Activated T-cell treated with anti-CD3 and anti-CD28 coated beads, Interleukin-2, amount 50 U/mL, for 48 hours (primary cell): ENCODE measurements at regions not wholly inside any gene's neighbourhood (a gene's known extent, or its start where the extent isn't known, plus 50 kb on each side); places are given as distances from the start of the nearest gene placed in this dataset.

Source experiments
- DNase-seq, 2 experiments: peaks; one replicate each; pipeline ENCODE4 v3.0.0-alpha.2; 2020

DNA sequence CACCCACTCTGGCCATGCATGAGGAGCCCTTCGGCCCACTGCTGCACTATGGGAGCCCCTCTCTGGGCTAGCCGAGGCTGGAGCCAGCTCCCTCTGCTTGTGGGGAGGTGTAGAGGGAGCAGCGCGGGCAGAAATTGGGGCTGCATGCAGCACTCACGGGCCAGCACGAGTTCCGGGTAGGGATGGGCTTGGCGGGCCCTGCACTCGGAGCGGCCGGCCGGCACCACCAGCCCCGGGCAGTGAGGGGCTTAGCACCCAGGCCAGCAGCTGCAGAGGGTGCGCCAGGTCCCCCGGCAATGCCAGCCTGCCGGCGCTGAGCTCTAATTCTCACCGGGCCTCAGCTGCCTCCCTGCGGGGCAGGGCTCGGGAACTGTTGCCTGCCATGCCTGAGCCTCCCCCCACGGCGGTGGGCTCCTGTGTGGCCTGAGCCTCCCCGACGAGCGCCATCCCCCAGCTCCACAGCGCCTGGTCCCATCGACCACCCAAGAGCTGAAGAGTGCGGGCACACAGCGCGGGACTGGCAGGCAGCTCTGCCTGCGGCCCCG is 209.0 kb downstream of the LTN1 start:
- no peak for DNase-seq

DNA sequence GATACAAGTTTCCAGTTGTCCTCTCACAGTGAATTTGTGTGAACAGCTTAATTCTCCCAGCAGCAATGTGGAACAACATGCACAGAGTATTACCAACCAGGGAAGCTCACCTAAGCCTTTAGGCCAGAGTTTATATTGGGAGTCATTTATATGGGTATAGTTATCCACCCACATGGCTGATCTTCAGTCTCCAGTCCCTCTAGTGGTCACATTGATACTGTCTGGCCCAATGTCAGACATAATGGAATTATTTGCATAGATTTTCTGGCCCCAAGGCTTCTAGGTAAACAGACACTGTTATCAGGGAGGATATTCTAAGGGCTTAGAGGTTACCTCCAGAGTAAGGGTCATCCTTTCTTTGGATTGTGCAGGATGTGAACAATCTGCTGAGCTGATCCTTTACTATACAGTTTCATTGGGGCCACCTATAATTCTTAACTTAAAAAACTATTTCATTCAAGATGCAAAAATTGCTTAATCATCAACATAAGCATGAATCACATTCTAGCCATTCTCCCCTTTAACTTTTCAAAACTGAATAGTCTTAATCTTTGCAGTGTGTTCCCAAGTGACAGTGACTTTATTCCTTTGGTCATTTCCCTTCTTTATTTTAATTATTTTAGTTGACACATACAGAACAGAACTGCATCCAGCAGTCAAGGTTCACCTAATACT is 210.9 kb downstream of the LTN1 start:
- DNase-seq = no peak

DNA sequence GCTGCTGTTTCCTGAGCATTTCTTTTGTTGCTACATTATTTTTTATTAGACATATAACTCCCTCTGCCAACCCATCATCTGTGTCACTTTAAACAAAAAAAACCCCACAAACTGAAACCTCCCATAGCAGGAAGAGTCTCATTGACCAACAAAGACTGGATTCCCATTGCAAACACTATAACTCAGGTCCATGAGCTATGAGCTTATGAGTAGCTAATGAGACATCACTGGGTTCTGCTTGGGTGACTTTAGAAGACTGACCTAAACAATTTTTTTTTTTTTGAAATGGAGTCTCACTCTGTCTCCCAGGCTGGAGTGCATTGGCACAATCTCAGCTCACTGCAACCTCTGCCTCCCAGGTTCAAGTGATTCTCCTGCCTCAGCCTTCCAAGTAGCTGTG is 212.8 kb downstream of the LTN1 start:
- no peak for DNase-seq

DNA sequence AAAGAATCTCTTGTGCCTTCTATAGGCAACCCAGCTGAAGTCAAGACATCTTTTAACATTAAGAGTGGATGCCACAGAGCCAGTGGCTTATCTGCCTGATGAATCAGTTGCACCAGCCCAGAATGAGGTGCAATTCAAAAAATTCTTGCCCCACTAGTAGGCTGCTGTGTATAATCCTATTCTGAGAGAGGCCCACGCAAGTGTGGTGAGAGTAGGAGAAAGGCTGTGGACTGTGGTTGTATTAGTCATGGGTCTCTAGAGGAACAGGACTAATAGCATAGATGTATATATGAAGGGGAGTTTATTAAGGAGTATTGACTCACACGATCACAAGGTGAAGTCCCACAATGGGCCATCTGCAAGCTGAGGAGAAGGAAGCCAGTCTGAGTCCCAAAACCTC is 216.4 kb downstream of the LTN1 start:
- DNase-seq = peak; percentile 60 to 66

DNA sequence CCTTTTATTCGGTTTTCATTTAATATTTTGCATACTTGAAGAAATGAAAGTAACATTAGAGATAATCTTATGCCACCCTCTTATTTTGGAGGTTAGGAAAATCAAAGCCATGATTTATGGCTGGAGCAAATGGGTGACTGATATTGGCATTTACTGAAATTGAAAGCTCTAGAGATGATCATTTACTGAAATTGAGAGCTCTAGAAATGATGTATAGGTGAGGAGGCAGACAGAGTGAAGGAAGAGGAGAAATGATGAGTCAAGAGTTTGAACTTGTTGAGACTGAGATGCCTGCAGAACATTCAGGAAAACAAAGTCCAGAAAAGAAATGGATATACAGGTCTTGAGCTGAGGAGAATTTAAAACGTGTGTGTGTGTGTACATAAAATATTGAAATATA is 217.6 kb downstream of the LTN1 start:
- DNase-seq = no peak

DNA sequence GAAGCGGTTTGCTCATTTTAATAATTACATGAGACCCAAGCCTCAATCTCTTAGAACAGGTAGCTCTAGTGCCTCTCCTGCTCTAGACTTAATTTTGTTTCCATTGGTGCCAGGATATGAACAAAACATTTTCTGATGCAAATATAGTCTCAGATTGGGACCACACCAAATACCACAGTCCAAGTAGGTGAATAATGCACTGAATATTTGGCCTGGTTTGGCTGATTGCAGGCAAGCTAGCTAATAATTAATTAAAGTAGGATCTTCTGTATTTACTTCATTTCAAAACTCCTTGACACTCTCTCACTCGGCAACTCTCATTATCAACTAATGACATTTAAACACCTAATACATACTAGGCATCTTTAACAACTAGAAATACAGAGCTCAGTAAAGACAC is 219.6 kb downstream of the LTN1 start:
- DNase-seq = no peak

DNA sequence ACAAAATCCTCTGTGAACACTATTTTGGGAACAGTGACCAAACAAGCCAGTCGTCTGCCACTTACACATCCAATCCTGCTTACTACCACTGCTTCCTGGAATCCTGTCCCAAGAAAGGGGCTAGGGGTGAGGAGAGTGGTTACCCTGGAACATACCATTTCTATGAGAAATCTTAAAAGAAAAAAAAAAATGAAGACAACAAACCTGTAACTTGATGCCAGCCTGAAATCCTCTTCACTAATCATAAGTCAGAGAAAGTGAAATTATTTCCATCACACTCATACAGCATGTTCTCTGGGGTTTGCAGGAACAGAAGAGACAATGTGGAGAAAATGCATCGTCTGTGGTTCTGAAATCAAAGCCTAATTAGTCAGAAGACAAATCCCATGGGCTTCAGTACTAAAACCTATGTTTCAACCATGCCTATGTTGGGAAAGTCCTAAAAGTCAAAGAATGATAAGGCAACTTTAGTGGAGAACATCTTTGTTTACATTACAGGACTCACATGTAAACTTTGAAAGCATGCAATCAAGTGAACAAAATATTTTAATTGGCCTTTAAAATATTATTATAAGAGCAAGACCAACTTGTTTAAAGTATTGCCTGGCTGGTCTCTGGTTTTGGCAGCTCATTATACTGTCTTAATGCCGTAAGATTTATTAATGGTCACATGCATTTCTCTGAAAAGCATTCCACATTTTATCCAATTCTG is 220.7 kb downstream of the LTN1 start:
- DNase-seq = no peak

DNA sequence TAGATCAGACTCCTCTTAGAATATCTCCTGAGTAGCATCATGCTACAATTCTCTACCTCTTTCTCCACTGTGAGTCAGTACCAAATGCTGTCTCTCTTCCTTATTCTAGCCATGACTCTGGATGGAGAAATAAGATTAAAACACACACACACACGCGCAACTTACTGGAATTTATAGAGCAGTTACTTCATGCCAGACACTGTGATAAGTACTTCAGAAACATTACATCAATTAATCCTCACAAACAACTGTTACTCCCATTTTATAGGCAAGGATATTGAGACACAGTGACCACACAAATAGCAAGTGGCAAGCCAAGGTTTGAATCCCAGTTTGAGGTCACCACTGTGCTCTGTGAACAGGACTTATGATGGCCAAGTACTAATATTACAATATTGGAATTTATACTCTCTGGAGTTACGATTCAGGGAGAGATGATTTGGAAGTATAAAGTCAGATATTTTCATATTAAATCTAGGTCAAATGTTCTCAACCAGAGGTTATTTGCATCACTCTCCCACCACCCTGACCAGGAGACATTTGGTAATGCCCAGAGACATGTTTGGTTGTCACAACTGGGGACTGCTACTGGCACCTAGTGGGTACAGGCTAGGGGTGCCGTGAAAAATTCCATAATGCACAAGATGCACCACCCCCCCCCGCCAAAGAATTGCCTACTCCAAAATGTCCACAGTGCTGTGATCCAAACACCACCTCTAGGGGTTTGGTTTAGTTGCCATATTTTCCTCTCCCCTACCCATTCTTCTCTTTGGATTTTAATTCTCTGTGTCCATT is 221.6 kb downstream of the LTN1 start:
- no peak for DNase-seq

DNA sequence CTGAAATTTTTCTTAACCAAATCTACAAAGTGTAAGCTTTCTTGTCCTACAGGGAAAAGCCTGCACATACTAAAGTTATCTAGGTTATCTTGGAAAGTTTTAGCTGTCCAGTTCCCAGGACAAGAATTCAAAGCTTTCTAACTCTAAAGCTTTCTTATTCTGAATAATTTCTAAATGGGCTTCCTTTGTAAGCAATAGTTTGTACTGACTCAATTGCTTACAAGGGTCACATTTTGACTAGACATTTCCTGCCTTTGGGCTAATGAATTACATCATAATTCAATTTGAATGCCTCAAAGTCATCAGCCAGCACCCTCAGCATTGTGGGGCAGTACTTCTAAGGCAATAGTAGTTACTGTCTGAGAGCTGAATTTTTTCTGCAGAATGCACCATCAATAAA is 223.0 kb downstream of the LTN1 start:
- no peak for DNase-seq

DNA sequence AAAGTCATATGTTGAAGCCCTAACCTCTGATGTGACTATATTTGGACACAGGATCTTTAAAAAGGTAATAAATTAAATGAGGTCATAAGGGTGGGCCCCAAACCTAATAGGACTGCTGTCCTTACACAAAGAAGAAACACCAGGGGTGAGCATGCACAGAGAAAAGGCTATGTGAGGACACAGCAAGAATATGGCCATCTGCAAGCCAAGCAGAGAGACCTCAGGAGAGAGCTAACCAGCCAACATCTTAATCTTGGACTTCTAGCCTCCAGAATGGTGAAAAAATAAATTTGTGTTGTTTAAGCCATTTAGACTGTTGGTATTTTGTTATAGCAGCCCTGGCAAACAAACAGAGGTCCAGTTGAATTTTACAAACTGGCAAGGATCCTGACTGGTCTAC is 223.9 kb downstream of the LTN1 start:
- DNase-seq = no peak

DNA sequence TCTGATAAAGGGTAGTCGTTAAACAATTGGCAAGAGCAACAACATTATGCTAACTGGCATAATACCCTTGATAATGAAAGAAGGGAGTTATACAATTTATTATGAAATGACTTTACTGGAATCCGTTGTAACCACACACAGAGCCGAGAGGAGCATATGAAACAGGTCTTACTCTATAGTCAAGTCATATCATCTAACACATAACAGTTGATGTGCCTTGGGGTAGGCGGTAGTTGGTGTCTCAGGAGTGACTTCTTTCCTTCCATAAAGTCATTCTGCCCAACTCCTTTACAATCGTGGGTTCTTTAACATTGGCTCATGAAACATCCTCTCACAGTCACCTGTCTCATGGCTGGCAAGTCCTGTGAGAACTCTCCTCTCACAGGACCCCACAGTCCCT is 225.2 kb downstream of the LTN1 start:
- DNase-seq = peak in 1 of 2 experiments; percentile 45

DNA sequence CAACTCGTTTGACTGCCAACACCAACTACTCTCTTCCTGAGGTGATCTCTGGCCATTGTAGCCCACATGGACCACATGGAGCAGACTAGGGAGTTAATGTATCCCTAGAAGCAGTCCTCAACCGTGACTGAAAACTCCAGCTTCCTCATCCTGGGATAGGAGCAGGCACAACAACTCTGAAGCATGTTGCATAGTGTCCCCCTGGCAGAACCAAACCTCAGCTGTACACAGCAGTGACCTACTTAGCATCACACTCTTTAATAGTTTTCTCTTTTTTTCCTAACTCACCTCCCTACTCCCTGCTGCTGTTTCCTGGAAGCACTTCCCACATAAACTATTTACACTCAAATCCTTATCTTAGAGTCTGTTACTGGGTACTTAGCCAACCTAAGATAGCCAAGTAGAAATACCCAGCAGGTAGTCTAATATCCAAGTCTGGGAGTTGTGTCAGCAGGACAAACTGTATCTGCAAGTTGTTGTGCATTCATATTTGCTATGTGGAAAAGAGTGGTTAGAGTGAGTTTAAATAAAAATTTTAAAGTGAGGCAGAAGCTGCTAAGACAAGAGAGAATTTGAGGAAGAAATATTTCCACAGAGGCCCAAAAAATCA is 228.8 kb downstream of the LTN1 start:
- no peak for DNase-seq

DNA sequence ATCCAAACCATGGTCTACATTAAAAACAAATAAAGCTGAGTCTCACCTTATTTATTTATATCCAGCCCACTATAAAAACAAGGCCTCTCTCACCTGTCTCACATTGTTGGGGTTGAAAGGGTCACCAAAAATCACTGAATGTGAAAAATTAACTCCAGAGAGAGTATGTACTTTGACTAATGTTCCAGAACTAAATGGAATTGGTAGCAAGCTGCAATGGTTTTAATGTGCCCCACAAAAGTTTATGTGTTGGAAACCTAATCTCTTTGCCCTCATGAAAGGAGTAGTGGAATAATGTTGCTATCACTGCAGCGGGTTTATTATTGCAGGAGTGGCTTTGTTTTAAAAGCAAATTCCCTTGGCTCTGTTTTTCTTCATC is 230.3 kb downstream of the LTN1 start:
- DNase-seq = no peak

DNA sequence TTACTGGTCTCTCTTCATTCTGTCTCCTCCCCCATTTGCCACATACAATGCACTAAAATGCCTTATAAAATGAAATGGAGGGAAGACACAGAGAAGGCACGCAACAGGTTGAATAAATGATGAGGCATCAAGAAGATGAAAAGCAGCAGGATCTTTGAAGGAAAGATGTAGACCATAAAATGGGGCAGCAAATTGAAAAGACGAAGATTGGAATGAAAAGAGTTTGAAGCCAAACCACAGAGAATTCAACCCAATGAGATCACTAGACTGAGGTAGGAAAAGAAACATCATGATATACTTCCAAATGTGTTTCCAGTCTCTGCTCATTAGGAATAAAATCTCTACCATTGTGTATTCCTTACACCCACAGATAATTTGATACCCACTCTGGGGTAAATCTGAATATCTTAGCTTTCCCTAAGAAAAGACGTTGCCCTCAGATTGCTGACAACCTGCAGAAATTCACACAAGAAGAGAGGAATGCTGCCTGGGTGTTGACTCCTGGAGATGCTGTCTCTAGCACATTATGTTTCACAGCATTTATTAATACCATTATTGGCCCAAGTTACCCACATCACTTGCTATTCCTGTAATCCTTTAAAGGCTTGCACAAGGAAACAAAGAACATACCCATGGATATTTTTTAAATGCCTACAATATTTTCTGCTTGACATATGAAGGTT is 230.9 kb downstream of the LTN1 start:
- DNase-seq = no peak

DNA sequence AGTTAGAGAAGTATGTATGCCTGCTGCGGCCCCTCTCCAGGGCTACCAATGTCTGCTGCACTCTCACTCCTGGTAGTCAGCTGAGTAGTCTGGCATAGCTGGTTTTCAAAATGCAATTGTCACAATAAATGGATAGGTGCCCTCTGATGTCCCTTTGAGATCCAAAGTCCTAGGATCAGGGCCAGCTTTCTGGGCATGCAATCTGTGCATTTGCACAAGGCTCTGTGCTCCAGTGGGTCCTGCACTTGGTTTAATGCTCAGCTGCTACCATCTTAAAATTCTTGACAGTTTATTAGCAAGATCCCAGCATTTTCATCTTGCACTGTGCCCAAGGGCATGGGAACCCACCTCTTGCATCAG is 233.8 kb downstream of the LTN1 start:
- DNase-seq = no peak

DNA sequence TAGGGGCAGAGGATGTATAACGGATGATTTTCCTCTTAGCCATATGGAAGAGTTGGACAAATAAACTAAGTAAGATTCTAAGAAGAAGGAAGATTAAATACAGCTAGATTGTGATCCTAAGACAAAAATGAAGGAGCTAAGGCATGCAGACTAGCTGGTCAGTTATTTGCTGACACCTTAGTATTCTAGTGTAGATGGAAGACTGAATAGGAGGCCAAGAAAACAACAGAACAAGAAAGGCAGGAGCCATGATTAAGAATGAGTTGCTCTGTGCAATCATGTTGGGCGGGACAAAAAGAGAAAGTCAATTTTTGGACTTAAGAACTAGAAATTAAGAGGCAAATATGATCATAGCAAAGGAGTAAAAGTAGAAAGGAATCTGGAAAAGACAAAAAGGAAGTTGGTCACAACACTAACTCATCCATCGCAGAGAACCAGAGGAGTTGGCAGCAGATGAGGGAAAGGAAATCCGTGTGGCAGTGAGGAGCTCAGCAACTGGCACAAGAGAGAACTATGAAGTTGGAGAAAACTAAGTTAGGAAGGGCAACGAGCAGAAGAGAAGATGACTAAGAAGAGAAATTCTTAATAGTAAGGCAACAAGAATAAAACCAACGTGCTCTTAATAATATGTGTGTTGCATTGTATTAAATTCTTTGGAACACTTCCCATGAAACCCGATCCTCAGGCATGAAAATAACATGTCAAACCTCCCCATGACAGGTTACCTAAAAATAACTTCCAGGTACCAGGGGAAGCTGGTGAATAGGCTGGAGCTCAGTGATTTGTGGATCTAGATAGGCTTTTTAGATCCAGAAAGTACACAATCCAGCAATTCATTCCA is 234.4 kb downstream of the LTN1 start:
- DNase-seq = no peak

DNA sequence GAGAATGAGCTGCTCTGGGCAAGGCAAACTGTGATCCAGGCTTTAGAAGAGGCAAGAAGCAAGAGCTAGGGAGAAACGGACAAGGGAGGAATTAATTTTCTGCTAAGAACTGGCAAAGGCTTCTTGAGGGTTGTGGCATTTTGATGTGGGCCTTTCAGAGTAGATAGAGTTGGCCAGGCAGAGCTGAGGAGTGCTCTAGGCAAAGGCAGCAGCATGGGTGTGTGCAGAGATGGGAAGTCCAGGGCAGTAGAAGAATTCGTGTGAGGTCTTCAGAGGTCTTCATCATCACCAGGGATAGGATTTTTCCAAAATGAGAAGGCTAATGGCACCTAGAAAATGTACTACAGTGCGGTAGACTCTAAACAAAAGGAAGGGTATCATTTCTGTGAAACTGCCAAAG is 237.8 kb downstream of the LTN1 start:
- no peak for DNase-seq

DNA sequence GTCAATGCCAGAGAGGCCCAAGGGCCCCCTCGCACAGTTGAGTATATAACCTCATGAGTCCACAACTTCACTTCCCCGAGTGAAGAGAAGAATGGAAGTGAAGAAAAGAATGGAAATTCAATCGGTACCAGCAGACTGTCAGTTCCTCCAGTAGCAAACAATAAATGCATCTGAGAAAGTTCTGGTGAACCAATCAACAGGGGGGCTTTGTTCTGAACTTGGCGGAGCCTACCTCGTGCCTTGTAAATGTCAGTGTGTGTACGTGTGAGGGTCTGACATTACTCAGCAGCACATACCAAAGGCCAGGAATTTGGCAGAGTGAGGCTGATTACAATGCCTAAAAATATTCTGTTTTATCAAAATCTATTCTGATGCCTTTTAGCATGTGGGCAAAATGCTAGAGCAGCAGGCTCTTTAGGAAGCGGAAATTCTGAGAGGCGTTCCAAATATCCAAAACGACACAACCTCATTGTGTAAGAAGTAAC is 238.5 kb downstream of the LTN1 start:
- no peak for DNase-seq

DNA sequence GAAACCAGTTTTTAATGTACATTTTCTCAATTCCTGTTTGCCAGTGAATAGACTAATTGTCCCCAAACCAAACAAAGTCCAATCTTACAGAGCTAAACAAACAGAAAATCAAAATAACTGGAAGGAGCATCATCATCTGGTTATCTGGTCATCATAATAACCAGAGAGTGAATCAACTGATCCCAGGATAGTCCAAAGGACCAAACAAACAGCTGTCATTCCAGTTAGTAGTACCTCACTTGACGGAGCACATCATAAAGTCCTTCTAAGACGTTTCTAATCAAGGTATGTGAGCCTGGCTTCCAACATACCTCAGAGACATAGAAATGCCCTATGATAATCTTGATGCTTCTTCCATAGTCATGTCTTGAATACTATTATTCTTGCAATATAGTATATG is 240.5 kb downstream of the LTN1 start:
- DNase-seq = no peak

DNA sequence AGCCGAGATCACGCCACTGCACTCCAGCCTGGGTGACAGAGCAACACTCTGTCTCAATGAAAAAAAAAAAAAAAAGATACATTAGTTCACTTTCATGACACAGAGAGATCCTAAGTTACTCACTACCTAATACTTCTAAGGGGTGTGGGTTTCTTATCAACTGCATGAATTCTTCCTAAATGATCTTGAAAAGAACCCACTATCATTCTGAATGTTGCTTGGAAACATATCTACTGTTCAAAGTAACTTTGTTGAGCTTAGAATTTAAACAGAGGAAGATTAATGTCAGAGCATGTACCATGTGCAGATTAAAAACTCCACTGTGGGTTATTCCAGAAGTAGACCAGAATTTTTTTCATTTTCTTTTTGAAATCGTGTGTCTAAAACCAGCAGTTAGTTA is 241.5 kb downstream of the LTN1 start:
- no peak for DNase-seq

DNA sequence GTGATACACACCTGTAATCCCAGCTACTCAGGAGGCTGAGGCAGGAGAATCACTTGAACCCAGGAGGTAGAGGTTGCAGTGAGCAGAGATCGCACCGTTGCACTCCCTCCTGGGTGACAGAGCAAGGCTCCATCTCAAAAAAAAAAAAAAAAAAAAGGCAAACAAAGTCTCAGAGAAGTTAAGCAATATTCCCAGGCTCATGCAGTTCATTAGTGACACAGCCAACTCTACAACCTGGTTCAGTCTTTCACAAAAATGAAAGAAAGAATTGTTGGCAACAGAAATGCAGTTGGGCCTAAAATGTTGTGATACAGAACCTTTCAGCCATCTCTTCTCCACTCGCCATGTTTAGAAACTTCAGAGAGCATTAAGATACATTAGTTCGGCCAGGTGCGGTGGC is 242.1 kb downstream of the LTN1 start:
- DNase-seq = no peak

DNA sequence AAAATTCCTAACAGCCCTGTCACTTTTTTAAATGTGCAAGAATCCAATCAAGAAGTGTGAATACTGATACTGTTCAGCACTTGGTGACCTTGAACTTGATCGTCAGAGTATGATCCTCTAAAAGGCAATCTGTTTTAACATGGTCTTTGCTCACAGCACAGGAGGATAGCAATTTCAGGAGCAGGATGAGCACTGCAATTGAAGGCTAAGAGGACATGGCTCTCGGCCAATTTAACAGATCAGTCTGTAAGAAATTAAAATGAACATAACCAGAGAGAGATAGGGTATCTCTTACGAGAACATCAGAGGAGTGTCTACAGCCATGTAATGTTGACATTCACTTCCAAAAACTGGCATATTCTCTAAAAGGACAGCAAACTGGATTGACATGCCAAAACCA is 243.1 kb downstream of the LTN1 start:
- no peak for DNase-seq
